ENCODE measurements at regions not wholly inside any gene's neighbourhood (a gene's known extent, or its start where the extent isn't known, plus 50 kb on each side); places are given as distances from the start of the nearest gene placed in this dataset.

DNA sequence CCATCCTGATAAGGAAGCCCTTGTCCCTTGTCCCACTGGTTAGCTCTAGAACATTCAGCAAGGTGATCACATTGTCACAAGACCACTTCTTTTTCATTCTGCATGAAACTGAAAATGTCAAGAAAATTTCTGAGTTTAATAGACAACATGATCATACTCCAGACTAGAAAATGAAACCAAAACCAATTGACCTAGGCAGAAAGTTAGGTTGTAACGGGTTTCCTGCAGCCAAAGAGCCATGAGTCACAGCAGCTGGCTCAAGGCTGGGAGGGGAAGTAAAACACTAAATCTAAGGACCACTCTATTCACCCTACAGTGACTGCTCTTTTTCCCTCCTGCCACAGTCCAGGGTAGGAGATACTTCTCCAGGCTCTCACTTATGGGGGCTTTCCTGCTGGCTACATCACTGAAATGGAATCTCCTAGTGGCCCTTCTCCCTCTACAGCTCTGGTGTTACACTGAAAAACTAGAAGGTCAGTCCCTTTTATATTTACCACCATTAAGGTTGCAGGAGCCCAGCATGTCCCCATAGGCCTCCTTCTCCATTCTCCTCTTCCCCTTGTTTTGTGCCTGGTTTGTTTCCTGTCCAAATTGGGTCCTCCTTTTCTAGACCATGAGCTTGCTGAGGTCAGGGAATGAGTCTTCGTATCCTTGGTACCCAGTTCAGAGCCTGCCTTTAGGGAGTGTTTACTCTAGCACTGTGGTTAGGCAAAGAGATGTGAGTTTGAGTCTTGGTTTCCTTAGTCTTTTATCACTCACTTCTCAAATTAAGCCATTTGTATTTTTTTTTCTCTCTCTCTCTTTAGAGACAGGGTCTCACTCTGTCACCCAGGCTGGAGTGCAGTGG lies 236.5 kb upstream of the JUN start:
- DNase-seq (ENCODE audit: low read depth, low spot score) (peak; percentile 51), ATAC-seq (peak; percentile 71)
- no peaks in the 10 kb centered on the region for H3K36me3 ChIP-seq (ENCODE audit: control insufficient read depth, insufficient read depth, low read length)
- ChIA-PET POLR2A (no interaction called here), CTCF (no interaction called here)
- no peaks in the 10 kb centered on the region; the same call in 1 of the 2 replicates for H3K9me3 ChIP-seq (ENCODE audit: control insufficient read depth, insufficient read depth, low read depth, low read length)
- BruUV-seq (replicated peaks), result no TSS peak
- H3K27me3 ChIP-seq (ENCODE audit: control insufficient read depth, insufficient read depth, low read length), result no peaks in the 10 kb centered on the region
- peak overlapping the region; percentile 18 for H3K27ac ChIP-seq (ENCODE audit: low read length)
- in situ Hi-C loops (cut with HindIII; ENCODE audit: low pct_unique_long_range_greater_than_20kb, low sequenced_read_pairs), result no loop called here
- peak overlapping the region; percentile 4 to 40; a peak in 3 of 4 replicates for H3K4me3 ChIP-seq (ENCODE audit: low read depth in 2 of 2, low read length in 2 of 2)
- TF ChIP-seq, protein P1, sequence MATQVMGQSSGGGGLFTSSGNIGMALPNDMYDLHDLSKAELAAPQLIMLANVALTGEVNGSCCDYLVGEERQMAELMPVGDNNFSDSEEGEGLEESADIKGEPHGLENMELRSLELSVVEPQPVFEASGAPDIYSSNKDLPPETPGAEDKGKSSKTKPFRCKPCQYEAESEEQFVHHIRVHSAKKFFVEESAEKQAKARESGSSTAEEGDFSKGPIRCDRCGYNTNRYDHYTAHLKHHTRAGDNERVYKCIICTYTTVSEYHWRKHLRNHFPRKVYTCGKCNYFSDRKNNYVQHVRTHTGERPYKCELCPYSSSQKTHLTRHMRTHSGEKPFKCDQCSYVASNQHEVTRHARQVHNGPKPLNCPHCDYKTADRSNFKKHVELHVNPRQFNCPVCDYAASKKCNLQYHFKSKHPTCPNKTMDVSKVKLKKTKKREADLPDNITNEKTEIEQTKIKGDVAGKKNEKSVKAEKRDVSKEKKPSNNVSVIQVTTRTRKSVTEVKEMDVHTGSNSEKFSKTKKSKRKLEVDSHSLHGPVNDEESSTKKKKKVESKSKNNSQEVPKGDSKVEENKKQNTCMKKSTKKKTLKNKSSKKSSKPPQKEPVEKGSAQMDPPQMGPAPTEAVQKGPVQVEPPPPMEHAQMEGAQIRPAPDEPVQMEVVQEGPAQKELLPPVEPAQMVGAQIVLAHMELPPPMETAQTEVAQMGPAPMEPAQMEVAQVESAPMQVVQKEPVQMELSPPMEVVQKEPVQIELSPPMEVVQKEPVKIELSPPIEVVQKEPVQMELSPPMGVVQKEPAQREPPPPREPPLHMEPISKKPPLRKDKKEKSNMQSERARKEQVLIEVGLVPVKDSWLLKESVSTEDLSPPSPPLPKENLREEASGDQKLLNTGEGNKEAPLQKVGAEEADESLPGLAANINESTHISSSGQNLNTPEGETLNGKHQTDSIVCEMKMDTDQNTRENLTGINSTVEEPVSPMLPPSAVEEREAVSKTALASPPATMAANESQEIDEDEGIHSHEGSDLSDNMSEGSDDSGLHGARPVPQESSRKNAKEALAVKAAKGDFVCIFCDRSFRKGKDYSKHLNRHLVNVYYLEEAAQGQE (IDR thresholded peaks at IDR 0.05; ENCODE audit: insufficient read depth in 1 of 2, low read depth in 2 of 2, low read length in 1 of 2), result no peak
- TF ChIP-seq SIN3A (IDR thresholded peaks at IDR 0.05; ENCODE audit: borderline replicate concordance, insufficient read depth, low read depth, low read length), result no peak
- no peak for TF ChIP-seq CTCF (IDR thresholded peaks at IDR 0.05)
- peaks cover 8% of the 10 kb centered on the region; the same call in 1 of the 2 replicates for H3K4me1 ChIP-seq (ENCODE audit: control insufficient read depth, insufficient read depth, low read length)
- intact Hi-C loops (cut with micrococcal nuclease; ENCODE audit: unreplicated experiment), result no loop called here

- Histone ChIP-seq H3K4me3 (ENCODE audit: low read depth in 2 of 2, low read length in 2 of 2) (no peak overlapping the region), H3K27ac (ENCODE audit: low read length) (no peak overlapping the region), H3K36me3 (ENCODE audit: control insufficient read depth, insufficient read depth, low read length) (no peaks in the 10 kb centered on the region), H3K9me3 (ENCODE audit: control insufficient read depth, insufficient read depth, low read depth, low read length) (no peaks in the 10 kb centered on the region; the same call in 1 of the 2 replicates), H3K27me3 (ENCODE audit: control insufficient read depth, insufficient read depth, low read length) (no peaks in the 10 kb centered on the region), H3K4me1 (ENCODE audit: control insufficient read depth, insufficient read depth, low read length) (peaks cover 8% of the 10 kb centered on the region; the same call in 1 of the 2 replicates)
- POLR2A ChIA-PET, result interaction anchor here (0.7 kb wide), 1 partner anchor 20 kb away, joined by 6 read pairs; no protein-coding TSS in a partner anchor
- DNase-seq (ENCODE audit: low read depth, low spot score) (no peak), ATAC-seq (no peak)
- BruUV-seq (replicated peaks), result no TSS peak
- no peak for TF ChIP-seq TCF7L2 (IDR thresholded peaks at IDR 0.05; ENCODE audit: low read depth, low read length)
- in situ Hi-C loops (cut with HindIII; ENCODE audit: low pct_unique_long_range_greater_than_20kb, low sequenced_read_pairs) (no loop called here), intact Hi-C loops (cut with micrococcal nuclease; ENCODE audit: unreplicated experiment) (no loop called here)
- CTCF ChIA-PET, result no interaction called here
These were observed 238.4 kb upstream of the JUN start for GRCh38 chr1:59022199-59022598.

DNA sequence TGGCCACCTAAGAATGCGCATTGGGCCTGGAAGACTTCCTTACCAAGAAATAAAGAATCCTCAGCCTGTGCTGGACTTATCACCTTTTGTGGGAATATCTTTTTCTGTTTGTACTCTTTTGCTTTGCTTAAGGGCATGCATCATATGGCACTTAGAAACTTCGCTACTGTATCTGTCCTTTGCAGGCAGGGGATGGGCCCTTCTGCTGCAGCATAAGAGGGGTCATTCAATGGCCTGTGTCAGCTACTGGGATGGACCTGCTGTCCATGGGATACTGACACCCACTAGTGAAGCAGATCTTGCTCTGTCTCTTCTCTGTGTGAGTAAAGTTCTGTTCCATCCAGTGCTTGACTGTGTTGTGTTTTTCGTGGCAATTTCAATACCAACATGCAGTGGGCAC lies 239.0 kb upstream of the JUN start:
- ChIA-PET POLR2A (no interaction called here), CTCF (no interaction called here)
- TF ChIP-seq POLR2AphosphoS5 (IDR thresholded peaks at IDR 0.05; ENCODE audit: low read depth, low read length) (no peak), TCF7L2 (IDR thresholded peaks at IDR 0.05; ENCODE audit: low read depth, low read length) (no peak), CTCF (IDR thresholded peaks at IDR 0.05) (no peak), SIN3A (IDR thresholded peaks at IDR 0.05; ENCODE audit: borderline replicate concordance, insufficient read depth, low read depth, low read length) (no peak)
- TF ChIP-seq, protein P1 (IDR thresholded peaks at IDR 0.05; ENCODE audit: insufficient read depth in 1 of 2, low read depth in 2 of 2, low read length in 1 of 2), result no peak

More for the DNA sequence above, 239.0 kb upstream of the JUN start:
- in situ Hi-C loops (cut with HindIII; ENCODE audit: low pct_unique_long_range_greater_than_20kb, low sequenced_read_pairs), result no loop called here
- no TSS peak for BruUV-seq (replicated peaks)
- ATAC-seq (no peak), DNase-seq (ENCODE audit: low read depth, low spot score) (no peak)
- Histone ChIP-seq H3K27me3 (ENCODE audit: control insufficient read depth, insufficient read depth, low read length) (no peaks in the 10 kb centered on the region), H3K9me3 (ENCODE audit: control insufficient read depth, insufficient read depth, low read depth, low read length) (no peaks in the 10 kb centered on the region; the same call in 1 of the 2 replicates), H3K4me1 (ENCODE audit: control insufficient read depth, insufficient read depth, low read length) (peaks cover 8% of the 10 kb centered on the region; the same call in 1 of the 2 replicates), H3K27ac (ENCODE audit: low read length) (no peak overlapping the region), H3K36me3 (ENCODE audit: control insufficient read depth, insufficient read depth, low read length) (no peaks in the 10 kb centered on the region), H3K4me3 (ENCODE audit: low read depth in 2 of 2, low read length in 2 of 2) (no peak overlapping the region)
- intact Hi-C loops (cut with micrococcal nuclease; ENCODE audit: unreplicated experiment), result no loop called here
